H9 (cell line): ENCODE measurements at regions not wholly inside any gene's neighbourhood (a gene's known extent, or its start where the extent isn't known, plus 50 kb on each side); places are given as distances from the start of the nearest gene placed in this dataset.

Experiments used
- DNase-seq: peaks from one replicate; pipeline ENCODE4 v3.0.0-alpha.2; 2017
- H2AFZ ChIP-seq: one replicate; pipeline ENCODE4 v1.6.1; 2013; ENCODE audit warnings: mild to moderate bottlenecking, low read length, control low read depth, moderate library complexity
- H2AK5ac ChIP-seq: 2 replicates; pipeline ENCODE4 v1.6.1; 2013; ENCODE audit warnings: low read length, control low read depth, mixed read lengths; ENCODE audit not compliant: insufficient read length
- H2BK120ac ChIP-seq: one replicate; pipeline ENCODE4 v1.6.1; 2013; ENCODE audit warnings: low read depth, mild to moderate bottlenecking, low read length, control low read depth, inconsistent platforms; ENCODE audit not compliant: poor library complexity, severe bottlenecking
- H2BK12ac ChIP-seq: 2 replicates; pipeline ENCODE4 v1.6.1; 2013; ENCODE audit warnings: low read length, control low read depth, mixed read lengths, low read depth; ENCODE audit not compliant: insufficient read length
- H2BK15ac ChIP-seq: 2 replicates; pipeline ENCODE4 v1.6.1; 2013; ENCODE audit warnings: low read depth, low read length, control low read depth
- H2BK20ac ChIP-seq: one replicate; pipeline ENCODE4 v1.6.1; 2013; ENCODE audit warnings: low read depth, mild to moderate bottlenecking, low read length, control low read depth, inconsistent platforms; ENCODE audit not compliant: poor library complexity, severe bottlenecking
- H2BK5ac ChIP-seq: 2 replicates; pipeline ENCODE4 v1.6.1; 2013; ENCODE audit warnings: low read length, control low read depth, mixed read lengths; ENCODE audit not compliant: insufficient read length
- H3K14ac ChIP-seq: 2 replicates; pipeline ENCODE4 v1.6.1; 2013; ENCODE audit warnings: low read length, control low read depth; ENCODE audit not compliant: insufficient read depth
- H3K18ac ChIP-seq: 2 replicates; pipeline ENCODE4 v1.6.1; 2013; ENCODE audit warnings: low read depth, mild to moderate bottlenecking, mixed read lengths, low read length, control low read depth; ENCODE audit not compliant: insufficient read length
- H3K23ac ChIP-seq: 2 replicates; pipeline ENCODE4 v1.6.1; 2013; ENCODE audit warnings: low read length, control low read depth, mixed read lengths, low read depth; ENCODE audit not compliant: insufficient read length
- H3K23me2 ChIP-seq: 2 replicates; pipeline ENCODE4 v1.6.1; 2013; ENCODE audit warnings: low read depth, mild to moderate bottlenecking, mixed read lengths, low read length, control low read depth; ENCODE audit not compliant: insufficient read length, poor library complexity, severe bottlenecking
- H3K27ac ChIP-seq: 2 replicates; pipeline ENCODE4 v1.5.1; 2013; ENCODE audit warnings: low read length, control low read depth, mixed read lengths, low read depth; ENCODE audit not compliant: insufficient read length
- H3K27me3 ChIP-seq: 2 replicates; pipeline ENCODE4 v1.6.1; 2013; ENCODE audit warnings: low read length, control low read depth, inconsistent platforms; ENCODE audit not compliant: insufficient read depth
- H3K4ac ChIP-seq: 2 replicates; pipeline ENCODE4 v1.6.1; 2013; ENCODE audit warnings: low read depth, mild to moderate bottlenecking, control low read depth, inconsistent platforms, low read length, moderate library complexity
- H3K4me1 ChIP-seq: 2 replicates; pipeline ENCODE4 v1.6.1; 2013; ENCODE audit warnings: low read length, control low read depth, inconsistent platforms; ENCODE audit not compliant: insufficient read depth
- H3K4me2 ChIP-seq: 2 replicates; pipeline ENCODE4 v1.6.1; 2013; ENCODE audit warnings: low read length, control low read depth, mixed read lengths; ENCODE audit not compliant: insufficient read length, insufficient read depth
- H3K56ac ChIP-seq: 2 replicates; pipeline ENCODE4 v1.6.1; 2013; ENCODE audit warnings: low read depth, mild to moderate bottlenecking, mixed read lengths, low read length, control low read depth; ENCODE audit not compliant: insufficient read length
- H3K79me1 ChIP-seq: 2 replicates; pipeline ENCODE4 v1.6.1; 2013; ENCODE audit warnings: low read depth, mild to moderate bottlenecking, moderate library complexity, low read length, control low read depth, inconsistent platforms; ENCODE audit not compliant: insufficient read depth, poor library complexity, severe bottlenecking
- H3K79me2 ChIP-seq: 2 replicates; pipeline ENCODE4 v1.6.1; 2013; ENCODE audit warnings: low read length, control low read depth, inconsistent platforms; ENCODE audit not compliant: insufficient read depth
- H3K9ac ChIP-seq: 2 replicates; pipeline ENCODE4 v1.6.1; 2013; ENCODE audit warnings: low read length, control low read depth, mixed read lengths; ENCODE audit not compliant: insufficient read length; ENCODE audit errors: extremely low read depth
- H3K9me3 ChIP-seq: one replicate; pipeline ENCODE4 v1.6.1; 2013; ENCODE audit warnings: low read depth, low read length, inconsistent platforms; ENCODE audit not compliant: control insufficient read depth
- H3T11ph ChIP-seq: one replicate; pipeline ENCODE4 v1.6.1; 2013; ENCODE audit warnings: mild to moderate bottlenecking, low read length, control low read depth, inconsistent platforms
- H4K20me1 ChIP-seq: one replicate; pipeline ENCODE4 v1.6.1; 2013; ENCODE audit not compliant: control insufficient read depth, insufficient read length, insufficient read depth
- H4K5ac ChIP-seq: 2 replicates; pipeline ENCODE4 v1.6.1; 2013; ENCODE audit warnings: low read depth, mild to moderate bottlenecking, mixed read lengths, low read length, control low read depth; ENCODE audit not compliant: insufficient read length
- H4K8ac ChIP-seq: replicated peaks from 2 replicates; pipeline ENCODE4 v1.6.1; 2013; ENCODE audit warnings: low read length, control low read depth, mixed read lengths, low read depth; ENCODE audit not compliant: insufficient read length
- H4K91ac ChIP-seq: 2 replicates; pipeline ENCODE4 v1.6.1; 2013; ENCODE audit warnings: low read depth, mild to moderate bottlenecking, moderate library complexity, mixed read lengths, low read length, control low read depth; ENCODE audit not compliant: insufficient read length
- H3K27ac Mint-ChIP-seq, 3 experiments: 2 replicates in 2 of 3; 3 replicates in 1 of 3; pipeline ENCODE4 v1.8.0; 2020 to 2021; ENCODE audit warnings: mixed read lengths in 3 of 3, mild to moderate bottlenecking in 1 of 3, moderate library complexity in 1 of 3
- H3K27me3 Mint-ChIP-seq: 2 replicates; pipeline ENCODE4 v1.8.0; 2021; ENCODE audit warnings: low read depth, mild to moderate bottlenecking, moderate library complexity, mixed read lengths
- H3K36me3 Mint-ChIP-seq, 3 experiments: 2 replicates in 2 of 3; 3 replicates in 1 of 3; pipeline ENCODE4 v1.8.0; 2020 to 2021; ENCODE audit warnings: low read depth in 3 of 3, mixed read lengths in 3 of 3; ENCODE audit not compliant: insufficient read depth in 1 of 3
- H3K4me1 Mint-ChIP-seq, 2 experiments: 2 replicates each; pipeline ENCODE4 v1.8.0; 2020; ENCODE audit warnings: mixed read lengths in 2 of 2
- H3K4me3 Mint-ChIP-seq, 2 experiments: 2 replicates in 1 of 2; 3 replicates in 1 of 2; pipeline ENCODE4 v1.8.0; 2020 to 2021; ENCODE audit warnings: mild to moderate bottlenecking in 2 of 2, mixed read lengths in 2 of 2, moderate library complexity in 1 of 2
- H3K9me3 Mint-ChIP-seq, 2 experiments: 2 replicates in 1 of 2; 3 replicates in 1 of 2; pipeline ENCODE4 v1.8.0; 2020; ENCODE audit warnings: mild to moderate bottlenecking in 2 of 2, mixed read lengths in 2 of 2, moderate library complexity in 1 of 2
- CTCF ChIP-seq: fragments of 200-600 bp; sonication (generic); conservative IDR thresholded peaks from 3 replicates; pipeline ENCODE4 v1.8.0; 2021; ENCODE audit warnings: antibody characterized with exemption, mild to moderate bottlenecking
- WGBS: extraction: QIAGEN DNeasy Blood & Tissue Kit; methylation state at CpG from one replicate; pipeline ENCODE4 v1.1.7; 2013; ENCODE audit warnings: missing lambda C conversion rate, low lambda C conversion rate, mixed read lengths; ENCODE audit not compliant: insufficient read length; ENCODE audit errors: extremely low coverage; 5-methylcytosine and 5-hydroxymethylcytosine counted together

GRCh38 chr21:28875078-28875477, 117.6 kb downstream of the LTN1 start:
- Mint-ChIP-seq H3K4me1 (no peaks in the 10 kb centered on the region), H3K27ac (no peak overlapping the region), H3K4me3 (no peak overlapping the region), H3K9me3 (no peaks in the 10 kb centered on the region), H3K27me3 (no peaks in the 10 kb centered on the region), H3K36me3 (peaks cover 14 to 39% (median 18%) of the 10 kb centered on the region in 3 experiments; a peak in 6 of 7 replicates)
- Histone ChIP-seq H4K91ac (no peak overlapping the region), H4K8ac (no peak overlapping the region), H3K27me3 (no peaks in the 10 kb centered on the region; the same call in 1 of the 2 replicates), H3K14ac (no peak overlapping the region), H3K79me1 (no peaks in the 10 kb centered on the region), H3K4me2 (no peak overlapping the region), H2BK5ac (no peak overlapping the region), H2BK15ac (no peak overlapping the region), H3K23ac (no peak overlapping the region), H2AK5ac (no peak overlapping the region), H2BK20ac (no peak overlapping the region), H3K79me2 (no peaks in the 10 kb centered on the region), H2BK120ac (no peak overlapping the region), H2AFZ (no peak overlapping the region), H3K9me3 (no peaks in the 10 kb centered on the region), H2BK12ac (no peak overlapping the region), H4K20me1 (no peaks in the 10 kb centered on the region), H3K27ac (no peak overlapping the region), H3K56ac (no peak overlapping the region), H4K5ac (no peak overlapping the region), H3T11ph (no peak overlapping the region), H3K4me1 (no peaks in the 10 kb centered on the region), H3K18ac (no peak overlapping the region), H3K23me2 (no peaks in the 10 kb centered on the region), H3K9ac (no peak overlapping the region), H3K4ac (no peak overlapping the region)
- TF ChIP-seq CTCF, result no peak
- no peak for DNase-seq
- no CpG with 5 or more reads among the region's 5 CpGs for WGBS
